ENCODE measurements at regions not wholly inside any gene's neighbourhood (a gene's known extent, or its start where the extent isn't known, plus 50 kb on each side); places are given as distances from the start of the nearest gene placed in this dataset.

- intact Hi-C loops (cut with DNase I): no loop called here
- no peaks in the 10 kb centered on the region for H3K36me3 ChIP-seq
Observed at GRCh38 chr13:34164582-34164981, 346.6 kb downstream of the RFC3 start.

GRCh38 chr13:34165158-34165557 is 347.2 kb downstream of the RFC3 start:
- Histone ChIP-seq H3K27ac (peak overlapping the region in 1 of 3 donors; percentile 90), H3K36me3 (no peaks in the 10 kb centered on the region), H3K9me3 (no peaks in the 10 kb centered on the region), H3K4me1 (peaks cover 16 to 37% of the 10 kb centered on the region in 2 donors), H3K27me3 (no peaks in the 10 kb centered on the region), H3K4me3 (replicated peaks in 1 of 3) (no peak overlapping the region)
- 96 to 98% methylated on average over 7 of the region's 7 CpGs for WGBS, 2 donors
- no peak for DNase-seq
- intact Hi-C loops (cut with DNase I): no loop called here
- TF ChIP-seq POLR2A (IDR thresholded peaks at IDR 0.05) (no peak), CTCF (IDR thresholded peaks at IDR 0.05) (no peak)

More at GRCh38 chr13:34164582-34164981, 346.6 kb downstream of the RFC3 start:
- WGBS, 2 donors: 70 to 73% methylated on average over 6 of the region's 6 CpGs
- H3K4me1 ChIP-seq: peaks cover 16 to 37% of the 10 kb centered on the region in 2 donors
- H3K27me3 ChIP-seq: no peaks in the 10 kb centered on the region
- H3K4me3 ChIP-seq (replicated peaks in 1 of 3): no peak overlapping the region
- DNase-seq: peak; percentile 48 to 59
- H3K9me3 ChIP-seq: no peaks in the 10 kb centered on the region
- no peak for TF ChIP-seq POLR2A (IDR thresholded peaks at IDR 0.05)
- peak in 3 of 6 experiments; percentile 29 to 42 (median 40) for TF ChIP-seq CTCF (IDR thresholded peaks at IDR 0.05)
- H3K27ac ChIP-seq: peak overlapping the region in 2 of 3 donors; percentile 50 to 90

- H3K36me3 ChIP-seq: no peaks in the 10 kb centered on the region
- no peaks in the 10 kb centered on the region for H3K9me3 ChIP-seq
- H3K27me3 ChIP-seq: no peaks in the 10 kb centered on the region
- no peak overlapping the region for H3K4me3 ChIP-seq (replicated peaks in 1 of 3)
- no peak overlapping the region for H3K27ac ChIP-seq
- DNase-seq: no peak
- WGBS, 2 donors: 98 to 99% methylated on average over 2 of the region's 2 CpGs
- peaks cover 16 to 33% of the 10 kb centered on the region in 2 donors for H3K4me1 ChIP-seq
- TF ChIP-seq POLR2A (IDR thresholded peaks at IDR 0.05) (no peak), CTCF (IDR thresholded peaks at IDR 0.05) (no peak)
- intact Hi-C loops (cut with DNase I): no loop called here
Observed at GRCh38 chr13:34166406-34166805, 348.5 kb downstream of the RFC3 start.

GRCh38 chr13:34167347-34167746 is 349.4 kb downstream of the RFC3 start:
- Histone ChIP-seq H3K4me1 (peaks cover 10 to 24% of the 10 kb centered on the region in 2 donors), H3K4me3 (replicated peaks in 1 of 3) (no peak overlapping the region), H3K36me3 (no peaks in the 10 kb centered on the region), H3K27me3 (no peaks in the 10 kb centered on the region), H3K9me3 (no peaks in the 10 kb centered on the region), H3K27ac (no peak overlapping the region)
- 47 to 55% methylated on average over 2 of the region's 2 CpGs for WGBS, 2 donors
- DNase-seq: no peak
- TF ChIP-seq CTCF (IDR thresholded peaks at IDR 0.05) (no peak), POLR2A (IDR thresholded peaks at IDR 0.05) (no peak)
- intact Hi-C loops (cut with DNase I): no loop called here

GRCh38 chr13:34172048-34172447 is 354.1 kb downstream of the RFC3 start:
- no peak for TF ChIP-seq POLR2A (IDR thresholded peaks at IDR 0.05)
- TF ChIP-seq CTCF (IDR thresholded peaks at IDR 0.05): no peak
- no peak overlapping the region for H3K4me3 ChIP-seq (replicated peaks in 1 of 3)
- no peak for DNase-seq
- no peaks in the 10 kb centered on the region for H3K4me1 ChIP-seq
- intact Hi-C loops (cut with DNase I): no loop called here
- no peaks in the 10 kb centered on the region for H3K9me3 ChIP-seq
- no peaks in the 10 kb centered on the region for H3K27me3 ChIP-seq
- no peaks in the 10 kb centered on the region for H3K36me3 ChIP-seq
- H3K27ac ChIP-seq: no peak overlapping the region

Measured in thyroid gland (tissue), 4 donors.